CD14-positive monocyte (primary cell): ENCODE measurements at regions not wholly inside any gene's neighbourhood (a gene's known extent, or its start where the extent isn't known, plus 50 kb on each side); places are given as distances from the start of the nearest gene placed in this dataset.

ENCODE experiments used
- DNase-seq, 3 donors: peaks; one replicate each; pipeline ENCODE4 v3.0.0-alpha.2; 2011 to 2022
- H2AFZ ChIP-seq: 2 replicates; pipeline ENCODE4 v1.6.0; 2012; ENCODE audit warnings: mild to moderate bottlenecking, low read depth, low read length, inconsistent platforms; ENCODE audit not compliant: insufficient read depth, poor library complexity, severe bottlenecking
- H3K27ac ChIP-seq, 2 donors: 1 replicate in 1 of 2; 2 replicates in 1 of 2; pipeline ENCODE4 v1.5.1; 2012 to 2013; ENCODE audit warnings: low read length in 2 of 2, control low read depth in 1 of 2, inconsistent platforms in 1 of 2, low read depth in 1 of 2, mild to moderate bottlenecking in 1 of 2
- H3K27me3 ChIP-seq, 2 donors: one replicate each; pipeline versions ENCODE4 v1.6.0 to v1.6.1; 2011 to 2013; ENCODE audit warnings: low read length in 2 of 2; ENCODE audit not compliant: control insufficient read depth in 2 of 2, insufficient read depth in 2 of 2
- H3K36me3 ChIP-seq, 2 donors: replicated peaks in 1 of 2; 1 replicate in 1 of 2; 2 replicates in 1 of 2; pipeline versions ENCODE4 v1.5.1 to v1.6.1; 2012 to 2013; ENCODE audit warnings: low read length in 2 of 2, control low read depth in 1 of 2, inconsistent platforms in 1 of 2, mild to moderate bottlenecking in 1 of 2; ENCODE audit not compliant: insufficient read depth in 2 of 2, control insufficient read depth in 1 of 2
- H3K4me1 ChIP-seq, 2 donors: 1 replicate in 1 of 2; 2 replicates in 1 of 2; pipeline versions ENCODE4 v1.5.1 to v1.6.1; 2012 to 2013; ENCODE audit warnings: low read length in 2 of 2, control low read depth in 1 of 2, inconsistent platforms in 1 of 2, mild to moderate bottlenecking in 1 of 2, moderate library complexity in 1 of 2; ENCODE audit not compliant: insufficient read depth in 2 of 2, control insufficient read depth in 1 of 2
- H3K4me2 ChIP-seq: replicated peaks from 2 replicates; pipeline ENCODE3; 2012; ENCODE audit warnings: low read length, moderate library complexity, mild to moderate bottlenecking; ENCODE audit not compliant: poor library complexity, severe bottlenecking; ENCODE audit errors: extremely low read depth
- H3K4me3 ChIP-seq, 3 experiments: fragments of 200-600 bp in 1 of 3; sonication (generic) in 1 of 3; replicated peaks in 1 of 3; 1 replicate in 2 of 3; 2 replicates in 1 of 3; pipeline ENCODE4 v1.5.1; 2011 to 2013; ENCODE audit warnings: low read length in 3 of 3, mild to moderate bottlenecking in 3 of 3, control low read depth in 2 of 3, low read depth in 2 of 3, inconsistent platforms in 1 of 3, moderate library complexity in 1 of 3
- H3K79me2 ChIP-seq: 2 replicates; pipeline ENCODE4 v1.6.0; 2012; ENCODE audit warnings: mild to moderate bottlenecking, control low read depth, inconsistent platforms, low read length, moderate library complexity; ENCODE audit not compliant: insufficient read depth
- H3K9ac ChIP-seq: 2 replicates; pipeline ENCODE4 v1.6.0; 2017; ENCODE audit warnings: low read length, mild to moderate bottlenecking; ENCODE audit not compliant: insufficient read depth, poor library complexity, severe bottlenecking
- H3K9me3 ChIP-seq, 2 donors: replicated peaks in 1 of 2; 1 replicate in 1 of 2; 2 replicates in 1 of 2; pipeline versions ENCODE4 v1.5.1 to v1.6.1; 2012 to 2013; ENCODE audit warnings: low read length in 2 of 2, control low read depth in 1 of 2; ENCODE audit not compliant: control insufficient read depth in 1 of 2, insufficient read depth in 1 of 2
- H4K20me1 ChIP-seq: 2 replicates; pipeline ENCODE4 v1.6.0; 2012; ENCODE audit warnings: mild to moderate bottlenecking, low read length, control low read depth, moderate library complexity; ENCODE audit not compliant: insufficient read depth
- H3K27ac Mint-ChIP-seq, 7 donors: one replicate each; pipeline ENCODE4 v1.8.0; 2020; ENCODE audit warnings: mild to moderate bottlenecking in 7 of 7, mixed read lengths in 7 of 7, moderate library complexity in 6 of 7, inconsistent platforms in 2 of 7
- H3K27me3 Mint-ChIP-seq, 3 donors: one replicate each; pipeline ENCODE4 v1.8.0; 2021 to 2022; ENCODE audit warnings: low read depth in 3 of 3, mild to moderate bottlenecking in 3 of 3, mixed read lengths in 3 of 3, moderate library complexity in 3 of 3, inconsistent platforms in 1 of 3
- H3K36me3 Mint-ChIP-seq, 2 donors: one replicate each; pipeline ENCODE4 v1.8.0; 2020; ENCODE audit warnings: mixed read lengths in 2 of 2, inconsistent platforms in 1 of 2, mild to moderate bottlenecking in 1 of 2
- H3K4me1 Mint-ChIP-seq: one replicate; pipeline ENCODE4 v1.8.0; 2020; ENCODE audit warnings: mild to moderate bottlenecking, mixed read lengths
- H3K4me3 Mint-ChIP-seq, 2 donors: one replicate each; pipeline ENCODE4 v1.8.0; 2020; ENCODE audit warnings: mild to moderate bottlenecking in 2 of 2, mixed read lengths in 2 of 2, moderate library complexity in 1 of 2
- H3K9me3 Mint-ChIP-seq, 7 donors: one replicate each; pipeline ENCODE4 v1.8.0; 2020 to 2022; ENCODE audit warnings: mixed read lengths in 7 of 7, mild to moderate bottlenecking in 6 of 7, moderate library complexity in 6 of 7, inconsistent platforms in 2 of 7
- WGBS: methylation state at CpG from one replicate; pipeline ENCODE4 v1.1.5; 2013; ENCODE audit warnings: missing lambda C conversion rate; ENCODE audit not compliant: insufficient coverage; 5-methylcytosine and 5-hydroxymethylcytosine counted together
- intact Hi-C, 2 donors: fragments of 100-400 bp; cut with micrococcal nuclease; formaldehyde crosslinking; loops; one replicate each; pipeline versions ENCODE4 v1.15.0 to v1.15.1; 2023
- TF ChIP-seq, protein P1 (sequence below): fragments of 200-600 bp; IDR thresholded peaks from one replicate; pipeline ENCODE4 v1.8.0; 2022; ENCODE audit warnings: antibody characterized with exemption, mild to moderate bottlenecking

DNA sequence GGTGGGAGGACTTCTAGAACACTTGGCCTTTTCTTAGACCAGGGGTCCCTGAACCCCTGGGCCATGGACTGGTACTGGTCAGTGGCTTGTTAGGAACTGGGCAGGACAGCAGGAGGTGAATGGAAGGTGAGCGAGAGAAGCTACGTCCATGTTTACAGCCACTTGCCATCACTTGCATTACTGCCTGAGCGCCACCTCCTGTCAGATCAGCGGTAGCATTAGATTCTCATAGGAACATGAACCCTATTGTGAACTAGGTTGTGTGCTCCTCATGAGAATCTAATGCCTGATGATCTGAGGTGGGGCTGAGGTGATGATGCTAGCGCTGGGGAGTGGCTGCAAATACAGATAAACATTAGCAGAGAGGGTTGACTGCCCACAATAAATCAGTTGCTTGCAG, 100.9 kb upstream of the IGFBP7 start:
- Mint-ChIP-seq H3K36me3 (no peaks in the 10 kb centered on the region), H3K9me3 (peaks cover 0 to 2% (median under 1%) of the 10 kb centered on the region in 7 donors), H3K4me1 (peaks cover 2% of the 10 kb centered on the region), H3K27ac (no peak overlapping the region), H3K4me3 (no peak overlapping the region), H3K27me3 (peaks cover 0 to 2% (median 0%) of the 10 kb centered on the region in 3 donors)
- H3K36me3 ChIP-seq, result no peaks in the 10 kb centered on the region
- no peaks in the 10 kb centered on the region for H3K79me2 ChIP-seq
- no peak overlapping the region for H3K9ac ChIP-seq
- no peak for DNase-seq
- H2AFZ ChIP-seq, result no peak overlapping the region
- intact Hi-C loops, result no loop called here
- H3K4me2 ChIP-seq, result no peak overlapping the region
- no peaks in the 10 kb centered on the region for H3K4me1 ChIP-seq
- no peak overlapping the region for H3K4me3 ChIP-seq
- no peaks in the 10 kb centered on the region for H3K27me3 ChIP-seq
- H4K20me1 ChIP-seq, result no peaks in the 10 kb centered on the region
- WGBS, result no CpG with 5 or more reads among the region's 5 CpGs
- H3K27ac ChIP-seq, result no peak overlapping the region
- TF ChIP-seq, protein P1, sequence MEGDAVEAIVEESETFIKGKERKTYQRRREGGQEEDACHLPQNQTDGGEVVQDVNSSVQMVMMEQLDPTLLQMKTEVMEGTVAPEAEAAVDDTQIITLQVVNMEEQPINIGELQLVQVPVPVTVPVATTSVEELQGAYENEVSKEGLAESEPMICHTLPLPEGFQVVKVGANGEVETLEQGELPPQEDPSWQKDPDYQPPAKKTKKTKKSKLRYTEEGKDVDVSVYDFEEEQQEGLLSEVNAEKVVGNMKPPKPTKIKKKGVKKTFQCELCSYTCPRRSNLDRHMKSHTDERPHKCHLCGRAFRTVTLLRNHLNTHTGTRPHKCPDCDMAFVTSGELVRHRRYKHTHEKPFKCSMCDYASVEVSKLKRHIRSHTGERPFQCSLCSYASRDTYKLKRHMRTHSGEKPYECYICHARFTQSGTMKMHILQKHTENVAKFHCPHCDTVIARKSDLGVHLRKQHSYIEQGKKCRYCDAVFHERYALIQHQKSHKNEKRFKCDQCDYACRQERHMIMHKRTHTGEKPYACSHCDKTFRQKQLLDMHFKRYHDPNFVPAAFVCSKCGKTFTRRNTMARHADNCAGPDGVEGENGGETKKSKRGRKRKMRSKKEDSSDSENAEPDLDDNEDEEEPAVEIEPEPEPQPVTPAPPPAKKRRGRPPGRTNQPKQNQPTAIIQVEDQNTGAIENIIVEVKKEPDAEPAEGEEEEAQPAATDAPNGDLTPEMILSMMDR, result no peak
- no peaks in the 10 kb centered on the region for H3K9me3 ChIP-seq

DNA sequence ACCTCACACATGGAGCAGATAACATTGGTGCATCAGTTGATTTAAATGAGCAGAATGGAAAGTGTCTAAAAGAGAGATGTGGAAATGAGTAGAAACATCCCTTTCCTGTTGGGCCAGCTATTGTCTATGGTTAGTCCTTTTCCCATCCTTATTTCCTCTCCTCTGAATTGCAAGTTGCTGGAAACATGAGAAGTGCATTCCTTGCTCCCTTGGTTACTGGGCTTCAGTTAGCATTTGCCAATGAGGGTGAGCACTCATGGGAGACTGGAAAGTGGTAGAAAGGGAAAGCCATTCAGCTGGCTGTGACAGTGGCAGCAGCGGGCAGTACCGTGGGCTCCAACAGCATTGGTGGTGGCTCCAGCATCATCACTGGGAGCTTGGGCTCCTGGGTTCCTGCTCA, 96.0 kb upstream of the IGFBP7 start:
- no peak for DNase-seq
- H3K9ac ChIP-seq, result no peak overlapping the region
- TF ChIP-seq, protein P1, result no peak
- H3K4me2 ChIP-seq, result no peak overlapping the region
- H3K36me3 ChIP-seq, result no peaks in the 10 kb centered on the region
- Mint-ChIP-seq H3K36me3 (no peaks in the 10 kb centered on the region), H3K27me3 (peaks cover 0 to 3% (median 0%) of the 10 kb centered on the region in 3 donors), H3K4me3 (no peak overlapping the region), H3K27ac (no peak overlapping the region), H3K4me1 (no peaks in the 10 kb centered on the region), H3K9me3 (peaks cover 0 to 5% (median 2%) of the 10 kb centered on the region in 7 donors)
- no peaks in the 10 kb centered on the region for H4K20me1 ChIP-seq
- H2AFZ ChIP-seq, result no peak overlapping the region
- H3K4me3 ChIP-seq, result no peak overlapping the region
- H3K27me3 ChIP-seq, result no peaks in the 10 kb centered on the region
- no peaks in the 10 kb centered on the region for H3K4me1 ChIP-seq
- no peaks in the 10 kb centered on the region for H3K9me3 ChIP-seq
- no peaks in the 10 kb centered on the region for H3K79me2 ChIP-seq
- intact Hi-C loops, result no loop called here
- WGBS, result 66% methylated on average over 2 of the region's 2 CpGs
- H3K27ac ChIP-seq, result no peak overlapping the region
